CD4-positive, alpha-beta T cell treated with Interleukin-12 subunit alpha and Interleukin-12 subunit beta, for 1 hour (primary cell): ENCODE measurements at regions not wholly inside any gene's neighbourhood (a gene's known extent, or its start where the extent isn't known, plus 50 kb on each side); places are given as distances from the start of the nearest gene placed in this dataset.
"Not testable (repeated sequence)": the region's sequence is repeated elsewhere in the genome, so short reads cannot be mapped to it uniquely, and the experiment has no call there.

Experiments
- DNase-seq: peaks from one replicate; pipeline ENCODE4 v3.0.0-alpha.2; 2020

GRCh38 chr3:104180906-104181305 lies 1185.8 kb upstream of the ALCAM start:
- DNase-seq: no peak

GRCh38 chr3:104190681-104191080 lies 1176.0 kb upstream of the ALCAM start:
- DNase-seq: no peak

GRCh38 chr3:104198131-104198530 lies 1168.6 kb upstream of the ALCAM start:
- no peak for DNase-seq

- DNase-seq: no peak
Measured at GRCh38 chr3:104206925-104207324, 1159.8 kb upstream of the ALCAM start.

GRCh38 chr3:104214277-104214676 lies 1152.4 kb upstream of the ALCAM start:
- no peak for DNase-seq

GRCh38 chr3:104214937-104215336 lies 1151.8 kb upstream of the ALCAM start:
- DNase-seq: no peak

GRCh38 chr3:104219046-104219445 lies 1147.7 kb upstream of the ALCAM start:
- DNase-seq: not testable (repeated sequence)

GRCh38 chr3:104234442-104235194 lies 1132.1 kb upstream of the ALCAM start:
- DNase-seq: no peak

- DNase-seq: no peak
Measured at GRCh38 chr3:104244680-104245220, 1122.0 kb upstream of the ALCAM start.

GRCh38 chr3:104245261-104245660 lies 1121.4 kb upstream of the ALCAM start:
- no peak for DNase-seq

GRCh38 chr3:104245981-104246380 lies 1120.7 kb upstream of the ALCAM start:
- no peak for DNase-seq

GRCh38 chr3:104257486-104257885 lies 1109.2 kb upstream of the ALCAM start:
- DNase-seq: no peak

- no peak for DNase-seq
Measured at GRCh38 chr3:104263477-104263876, 1103.2 kb upstream of the ALCAM start.

GRCh38 chr3:104266219-104266618 lies 1100.5 kb upstream of the ALCAM start:
- not testable (repeated sequence) for DNase-seq

GRCh38 chr3:104269771-104270170 lies 1096.9 kb upstream of the ALCAM start:
- no peak for DNase-seq

GRCh38 chr3:104273046-104273649 lies 1093.6 kb upstream of the ALCAM start:
- peak; percentile 11 for DNase-seq

- DNase-seq: no peak
Measured at GRCh38 chr3:104275199-104275598, 1091.5 kb upstream of the ALCAM start.

- peak; percentile 17 for DNase-seq
Measured at GRCh38 chr3:104279617-104280016, 1087.1 kb upstream of the ALCAM start.

GRCh38 chr3:104281713-104282112 lies 1085.0 kb upstream of the ALCAM start:
- DNase-seq: no peak

- DNase-seq: no peak
Measured at GRCh38 chr3:104286645-104287044, 1080.1 kb upstream of the ALCAM start.

GRCh38 chr3:104291437-104291851 lies 1075.3 kb upstream of the ALCAM start:
- DNase-seq: peak; percentile 5

GRCh38 chr3:104291878-104292277 lies 1074.8 kb upstream of the ALCAM start:
- no peak for DNase-seq

GRCh38 chr3:104297617-104298016 lies 1069.1 kb upstream of the ALCAM start:
- no peak for DNase-seq

GRCh38 chr3:104298662-104299061 lies 1068.0 kb upstream of the ALCAM start:
- no peak for DNase-seq
